GM18519 (cell line): ENCODE measurements at regions not wholly inside any gene's neighbourhood (a gene's known extent, or its start where the extent isn't known, plus 50 kb on each side); places are given as distances from the start of the nearest gene placed in this dataset.
A peak's percentile ranks its signal among the peaks of the same experiment; 100 is the strongest.
"Not testable (repeated sequence)": the region's sequence is repeated elsewhere in the genome, so short reads cannot be mapped to it uniquely, and the experiment has no call there.

Source experiments
- ATAC-seq: cut with Tn5 transposase; IDR thresholded peaks from one replicate; pipeline ENCODE4 v1.9.1; 2021; ENCODE audit warnings: mild to moderate bottlenecking, moderate library complexity; ENCODE audit not compliant: unreplicated experiment, low FRiP score

DNA sequence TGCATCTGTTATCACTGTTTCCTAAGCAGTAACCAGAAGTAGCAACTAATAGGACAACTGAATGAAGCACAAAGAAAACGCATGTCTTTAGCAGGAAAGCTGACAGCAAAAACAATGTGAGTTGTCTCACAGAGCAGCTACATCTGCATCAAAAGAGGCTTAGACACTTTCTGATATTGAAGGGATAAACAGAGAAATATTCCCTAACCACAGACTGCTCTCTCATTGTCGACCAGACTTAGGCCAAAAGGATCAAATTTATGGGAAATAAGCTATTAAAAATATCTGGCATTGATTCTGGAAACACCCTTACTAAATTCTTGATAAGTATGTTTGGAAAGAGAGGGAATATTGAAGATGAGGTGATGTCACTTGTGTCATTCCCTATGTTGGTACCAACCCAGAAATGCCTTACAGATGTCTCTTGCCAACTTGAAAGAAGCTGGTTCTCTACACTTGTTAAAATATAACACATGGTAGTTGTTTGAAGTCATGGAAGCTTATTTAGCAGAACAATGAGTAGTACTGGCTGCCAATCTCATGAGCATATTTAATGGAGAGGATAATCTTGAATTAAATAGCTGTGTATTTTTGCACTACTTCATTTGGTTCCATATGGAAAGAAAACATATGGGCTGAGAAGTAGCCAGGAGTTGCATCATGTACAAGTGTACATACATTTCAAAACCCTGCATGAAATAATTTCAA is 929.3 kb upstream of the MAN1A1 start:
- ATAC-seq: no peak

DNA sequence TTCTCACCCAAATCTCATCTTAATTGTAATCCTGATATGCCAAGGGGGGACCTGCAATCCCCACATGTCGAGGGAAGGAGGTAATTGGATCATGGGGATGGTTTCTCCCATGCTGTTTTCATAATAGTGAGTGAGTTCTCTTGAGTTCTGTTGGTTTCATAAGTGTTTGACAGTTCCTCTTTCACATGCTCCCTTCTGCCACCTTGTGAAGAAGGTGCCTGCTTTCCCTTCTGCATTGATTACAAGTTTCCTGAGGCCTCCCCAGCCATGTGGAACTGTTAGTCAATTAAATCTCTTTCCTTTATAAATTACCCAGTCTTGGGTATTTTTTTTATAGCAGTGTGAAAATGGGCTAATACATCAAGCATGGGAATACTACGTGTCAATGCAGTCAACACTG is 925.0 kb upstream of the MAN1A1 start:
- ATAC-seq: peak; percentile 69

DNA sequence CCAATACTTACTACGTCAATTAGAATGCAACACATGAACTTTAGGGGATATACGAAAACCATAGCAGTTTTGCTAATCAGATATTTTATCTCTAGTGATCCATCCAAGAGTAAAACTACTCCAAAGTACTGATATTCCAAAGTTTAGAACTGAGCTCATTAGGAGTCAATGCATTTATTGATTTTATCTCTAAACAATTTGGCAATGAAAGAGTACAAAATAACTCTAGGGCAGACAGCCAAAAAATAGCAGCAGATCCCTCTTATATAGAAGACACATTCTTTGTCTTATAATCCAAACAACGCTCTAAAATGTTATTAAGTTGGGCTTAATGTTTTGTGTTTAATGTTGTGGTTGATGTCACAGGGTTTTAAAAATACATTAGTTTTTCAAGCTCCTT is 923.9 kb upstream of the MAN1A1 start:
- no peak for ATAC-seq

DNA sequence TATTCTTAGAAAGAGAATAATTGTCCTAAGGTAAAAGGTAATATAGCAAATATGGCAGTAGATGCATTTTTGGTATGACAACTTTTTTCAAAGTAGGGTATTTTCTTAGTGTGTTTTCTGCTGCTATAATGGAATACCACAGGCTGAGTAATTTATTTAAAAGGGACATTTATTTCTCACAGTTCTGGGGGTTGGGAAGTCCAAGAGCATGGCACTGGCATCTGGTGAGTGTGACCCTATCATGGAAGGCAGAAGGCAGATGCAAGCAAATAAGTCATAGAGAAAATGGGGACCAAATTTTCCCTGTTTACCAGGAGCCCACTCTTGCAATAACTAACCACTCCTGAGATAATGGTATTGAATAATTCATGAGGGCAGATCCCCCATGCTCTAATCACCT is 922.5 kb upstream of the MAN1A1 start:
- no peak for ATAC-seq

DNA sequence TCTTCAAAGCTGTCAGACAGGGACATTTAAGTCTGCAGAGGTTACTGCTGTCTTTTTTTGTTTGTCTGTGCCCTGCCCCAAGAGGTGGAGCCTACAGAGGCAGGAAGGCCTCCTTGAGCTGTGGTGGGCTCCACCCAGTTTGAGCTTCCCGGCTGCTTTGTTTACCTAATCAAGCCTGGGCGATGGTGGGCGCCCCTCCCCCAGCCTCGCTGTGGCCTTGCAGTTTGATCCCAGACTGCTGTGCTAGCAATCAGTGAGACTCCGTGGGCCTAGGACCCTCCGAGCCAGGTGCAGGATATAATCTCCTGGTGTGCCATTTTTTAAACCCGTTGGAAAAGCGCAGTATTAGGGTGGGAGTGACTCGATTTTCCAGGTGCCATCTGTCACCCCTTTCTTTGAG is 918.7 kb upstream of the MAN1A1 start:
- ATAC-seq: not testable (repeated sequence)

DNA sequence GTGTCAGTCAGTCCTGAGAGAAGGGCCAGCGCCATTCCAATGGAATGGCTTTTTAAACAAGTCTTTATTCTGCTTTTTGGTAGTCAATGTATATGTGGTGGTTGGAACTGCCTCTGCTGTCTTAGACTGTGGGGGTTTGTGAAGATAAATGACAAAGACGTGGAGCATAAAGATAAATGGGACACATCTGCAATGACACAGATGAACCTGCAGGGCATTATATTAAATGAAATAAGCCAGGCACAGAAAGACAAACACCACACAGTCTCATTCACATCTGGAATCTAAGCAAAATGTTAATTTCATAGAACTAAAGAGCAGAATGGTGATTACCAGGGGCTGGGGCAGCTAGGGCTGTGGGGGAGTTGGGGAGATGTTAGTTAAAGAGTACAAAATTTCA is 912.8 kb upstream of the MAN1A1 start:
- ATAC-seq: no peak

DNA sequence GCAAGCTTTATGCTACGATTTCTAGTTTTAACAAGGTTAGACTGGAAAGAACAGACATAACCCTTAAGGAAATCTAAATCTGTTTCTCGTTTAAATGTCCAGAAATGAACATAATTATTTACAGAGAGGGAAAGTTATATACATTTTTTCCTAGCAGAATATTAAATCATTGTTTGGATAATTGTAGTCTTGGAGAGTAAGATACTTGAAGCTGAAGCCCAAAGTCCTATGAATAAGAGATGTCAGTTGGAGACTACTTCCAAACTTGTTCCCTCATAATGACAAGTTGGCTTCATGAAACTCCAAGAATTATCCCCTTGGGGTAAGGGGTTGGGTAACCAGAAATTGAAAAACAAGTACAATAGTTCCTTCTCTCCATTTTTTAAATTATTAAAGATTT is 911.1 kb upstream of the MAN1A1 start:
- ATAC-seq: no peak

DNA sequence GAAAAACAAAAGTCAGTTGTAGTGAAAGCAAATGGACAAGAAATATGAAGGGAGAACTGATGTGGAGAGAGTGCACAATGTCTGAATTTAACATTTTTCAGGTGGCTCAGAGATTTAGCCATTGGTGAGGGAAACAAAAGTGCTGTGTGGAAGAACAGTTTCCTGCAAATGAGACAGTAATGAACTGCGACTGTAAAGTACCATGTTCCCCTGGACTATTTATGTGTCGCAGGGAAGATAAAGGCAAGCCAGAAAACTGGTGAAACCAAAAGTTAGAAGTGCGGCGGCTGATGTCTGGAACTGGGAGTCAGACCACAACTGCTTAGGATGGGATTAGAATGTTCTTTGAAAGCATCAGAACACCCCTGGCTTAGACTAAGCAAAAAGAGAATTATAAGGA is 905.1 kb upstream of the MAN1A1 start:
- no peak for ATAC-seq

DNA sequence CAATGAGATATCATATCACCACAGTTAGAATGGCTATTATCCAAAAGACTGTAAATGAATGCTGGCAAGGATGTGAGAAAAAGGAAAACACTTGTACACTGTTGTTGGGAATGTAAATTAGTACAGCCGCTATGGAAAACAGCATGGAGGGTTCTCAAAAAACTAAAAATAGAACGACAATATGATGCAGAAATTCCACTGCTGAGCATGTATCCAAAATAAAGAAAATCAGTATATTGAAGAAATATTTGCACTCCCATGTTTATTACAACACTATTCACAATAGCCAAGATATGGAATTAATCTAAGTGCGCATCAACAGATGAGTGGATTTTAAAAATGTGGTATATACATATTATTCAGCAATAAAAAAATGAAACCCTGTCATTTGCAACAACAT is 898.9 kb upstream of the MAN1A1 start:
- ATAC-seq: no peak

DNA sequence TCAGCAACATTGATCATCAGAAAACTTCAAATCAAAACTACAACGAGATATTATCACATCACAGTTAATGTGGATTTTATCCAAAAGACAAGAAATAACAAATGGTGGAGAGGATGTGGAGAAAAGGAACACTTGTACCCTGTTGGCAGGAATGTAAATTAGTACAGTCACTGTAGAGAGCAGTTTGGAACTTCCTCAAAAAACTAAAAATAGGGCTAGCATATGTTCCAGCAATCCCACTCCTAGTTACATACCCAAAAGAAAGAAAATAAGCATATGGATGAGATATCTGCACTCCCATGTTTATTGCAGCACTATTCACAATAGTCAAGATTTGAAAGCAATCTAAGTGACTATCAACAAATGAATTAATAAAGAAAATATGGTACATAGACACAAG is 887.7 kb upstream of the MAN1A1 start:
- ATAC-seq: no peak

DNA sequence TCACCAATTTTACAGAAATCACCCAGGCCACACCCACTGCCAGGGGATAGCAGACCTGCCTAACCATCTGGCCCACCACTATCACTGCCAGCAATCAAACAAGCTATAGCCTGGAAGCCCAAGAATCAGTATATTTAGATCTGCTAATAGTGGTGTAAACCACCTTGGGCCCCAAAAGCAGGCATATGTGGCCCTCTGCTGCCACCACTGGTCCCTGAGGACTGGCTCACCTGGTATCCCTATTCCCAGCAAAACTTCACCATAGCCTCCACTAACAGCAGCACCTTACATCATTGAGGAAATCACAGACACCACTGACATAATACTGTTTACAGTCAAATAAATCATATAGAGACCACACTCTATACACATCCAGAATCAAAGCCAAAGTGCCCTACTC is 880.4 kb upstream of the MAN1A1 start:
- no peak for ATAC-seq

DNA sequence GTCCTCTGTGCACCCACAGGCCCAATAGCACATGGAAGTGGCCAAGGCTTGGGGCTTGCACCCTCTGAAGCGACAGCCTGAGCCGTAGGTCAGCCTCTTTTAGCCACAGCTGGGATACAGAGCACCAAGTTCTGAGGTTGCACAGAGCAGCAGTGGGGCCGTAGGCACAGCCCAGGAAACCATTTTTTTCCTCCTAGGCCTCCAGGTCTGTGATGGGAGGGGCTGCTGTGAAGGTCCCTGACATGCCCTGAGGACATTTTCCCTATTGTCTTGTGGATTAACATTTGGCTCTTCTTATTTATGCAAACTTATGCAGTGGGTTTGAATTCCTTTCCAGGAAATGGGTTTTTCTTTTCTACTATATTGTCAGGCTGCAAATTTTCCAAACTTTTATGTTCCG is 878.7 kb upstream of the MAN1A1 start:
- no peak for ATAC-seq

DNA sequence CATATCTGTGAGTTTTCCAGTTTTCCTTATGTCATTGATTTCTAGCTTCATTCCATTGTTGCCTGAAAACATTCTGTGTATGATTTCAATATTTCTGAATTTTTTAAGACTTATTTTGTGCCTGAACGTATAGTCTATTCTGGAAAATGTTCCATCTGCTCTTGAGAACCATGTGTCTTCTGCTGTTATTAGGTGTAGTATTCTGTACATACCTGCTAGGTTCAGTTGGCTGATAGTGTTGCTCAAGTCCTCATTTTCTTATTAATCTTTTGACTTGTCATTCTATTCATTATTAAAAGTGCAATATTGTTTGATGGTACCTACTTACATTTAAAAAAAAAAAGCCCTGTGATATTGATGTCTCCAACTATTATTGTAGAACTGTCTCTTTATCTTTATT is 869.8 kb upstream of the MAN1A1 start:
- no peak for ATAC-seq

DNA sequence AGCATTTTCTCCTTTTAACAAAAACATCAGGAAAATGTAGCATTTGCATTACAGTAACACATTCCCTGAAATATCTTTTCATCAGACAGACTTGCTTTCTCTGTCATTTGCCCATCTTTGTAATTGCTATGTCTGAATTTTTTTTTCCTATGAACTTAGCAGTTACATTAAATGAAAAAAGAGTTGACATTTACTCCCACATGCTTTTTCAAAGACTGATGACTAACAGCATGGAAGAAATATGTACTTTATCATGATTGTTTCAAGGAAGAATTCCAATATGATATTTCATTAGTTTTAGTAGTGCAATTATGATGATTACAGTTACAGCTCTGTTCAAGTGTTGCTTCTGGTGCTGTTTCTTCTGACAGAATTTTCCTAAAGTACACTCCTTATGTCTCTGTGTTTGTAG is 864.5 kb upstream of the MAN1A1 start:
- no peak for ATAC-seq

DNA sequence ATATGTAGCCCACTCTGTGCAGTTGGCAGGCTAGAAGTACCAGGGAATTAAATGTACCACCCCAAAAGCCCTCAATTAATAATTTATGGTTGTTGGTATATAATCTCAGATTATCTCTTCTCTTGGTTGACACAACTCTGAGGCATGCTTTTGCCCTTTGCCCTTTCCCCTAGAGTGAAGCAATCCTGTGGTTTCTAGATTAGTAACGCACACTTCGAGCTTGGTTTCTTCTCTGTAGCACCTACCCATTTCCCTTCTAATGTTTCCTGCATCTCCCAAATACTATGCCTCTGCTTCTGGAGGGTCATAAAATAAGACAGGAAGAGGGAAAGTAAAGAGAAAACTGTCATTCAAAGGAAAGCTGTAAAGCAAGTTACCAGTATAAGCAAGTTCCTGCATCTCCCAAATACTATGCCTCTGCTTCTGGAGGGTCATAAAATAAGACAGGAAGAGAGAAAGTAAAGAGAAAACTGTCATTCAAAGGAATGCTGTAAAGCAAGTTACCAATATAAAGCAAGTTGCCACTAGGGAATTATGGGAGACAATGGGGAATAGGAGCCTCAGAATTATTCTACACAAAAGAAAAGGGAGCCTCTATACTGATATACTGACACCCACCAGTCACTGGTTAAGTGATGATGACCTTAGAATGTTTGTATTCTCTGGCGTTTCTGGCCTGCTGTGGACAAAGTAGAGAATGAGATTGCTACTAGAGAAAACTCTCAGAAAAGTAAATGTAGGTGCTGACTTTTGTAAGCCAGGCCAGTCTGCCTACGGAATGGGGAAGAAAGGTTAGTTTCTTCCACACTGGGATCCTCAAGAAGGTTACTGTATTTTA is 862.6 kb upstream of the MAN1A1 start:
- no peak for ATAC-seq

DNA sequence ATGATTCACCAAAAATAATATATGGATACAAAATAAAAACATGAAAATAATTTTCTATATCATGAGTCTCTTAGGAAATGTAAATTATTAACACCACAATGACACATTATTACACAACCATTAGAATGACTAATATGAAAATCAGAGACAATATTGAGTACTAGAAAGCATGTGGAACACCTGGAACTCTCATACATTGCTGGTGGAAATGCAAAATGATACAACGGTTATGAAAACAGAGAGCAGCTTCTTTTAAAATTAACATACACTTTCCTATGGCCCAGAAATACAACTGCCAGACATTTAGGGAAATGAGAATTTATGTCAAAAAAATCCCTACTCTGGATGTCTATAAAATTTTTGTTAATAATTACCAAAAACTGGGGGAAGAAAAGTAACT is 853.3 kb upstream of the MAN1A1 start:
- no peak for ATAC-seq

DNA sequence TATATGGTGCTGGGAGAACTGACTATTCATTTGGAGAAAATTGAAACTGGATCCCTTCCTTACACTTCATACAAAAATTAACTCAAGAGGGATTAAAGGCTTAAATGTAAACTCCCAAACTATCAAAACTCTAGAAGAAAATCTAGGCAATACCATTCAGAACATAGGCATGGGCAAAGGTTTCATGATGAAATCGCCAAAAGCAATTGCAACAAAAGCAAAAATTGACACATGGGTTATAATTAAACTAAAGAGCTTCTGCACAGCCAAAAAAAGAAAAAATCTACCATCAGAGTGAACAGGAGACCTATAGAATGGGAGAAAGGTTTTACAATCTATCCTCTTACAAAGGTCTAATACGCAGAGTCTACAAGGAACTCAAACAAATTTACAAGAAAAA is 851.3 kb upstream of the MAN1A1 start:
- no peak for ATAC-seq

DNA sequence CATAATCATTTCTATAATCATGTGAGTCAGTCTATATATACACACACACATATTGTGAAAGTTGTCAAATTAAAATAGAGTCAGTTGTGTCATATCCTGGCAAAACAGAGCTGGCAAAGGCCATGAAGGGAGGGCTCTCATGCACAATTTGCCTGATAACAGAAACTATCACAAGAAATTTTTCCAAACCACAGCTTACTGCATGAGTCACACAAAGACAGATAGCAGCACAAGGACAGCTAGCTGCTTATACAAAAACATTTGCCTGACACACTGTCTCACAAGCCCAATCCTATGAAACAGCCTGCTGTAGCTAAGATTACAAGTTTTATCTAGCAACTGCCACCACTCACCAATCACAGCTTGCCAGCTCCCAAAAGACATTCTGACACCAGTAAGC is 848.5 kb upstream of the MAN1A1 start:
- ATAC-seq: no peak

DNA sequence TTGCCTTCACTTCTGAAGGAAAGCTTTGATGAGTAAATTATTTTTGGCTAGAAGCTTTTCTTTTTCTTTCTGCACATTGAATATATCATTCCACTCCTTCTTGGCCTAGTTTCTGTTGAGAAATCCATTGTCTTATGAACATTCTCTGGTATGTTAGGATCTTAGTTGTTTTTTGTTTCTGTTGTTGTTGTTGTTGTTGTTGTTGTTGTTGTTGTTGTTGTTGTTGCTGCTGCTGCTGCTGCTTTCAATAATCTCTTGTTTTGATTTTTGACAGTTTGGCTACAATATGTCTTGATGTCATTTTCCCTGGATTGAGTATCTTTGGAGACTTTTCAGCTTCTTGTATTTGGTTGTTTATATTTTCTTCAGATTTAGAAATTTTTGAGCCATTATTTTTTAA is 836.5 kb upstream of the MAN1A1 start:
- no peak for ATAC-seq

DNA sequence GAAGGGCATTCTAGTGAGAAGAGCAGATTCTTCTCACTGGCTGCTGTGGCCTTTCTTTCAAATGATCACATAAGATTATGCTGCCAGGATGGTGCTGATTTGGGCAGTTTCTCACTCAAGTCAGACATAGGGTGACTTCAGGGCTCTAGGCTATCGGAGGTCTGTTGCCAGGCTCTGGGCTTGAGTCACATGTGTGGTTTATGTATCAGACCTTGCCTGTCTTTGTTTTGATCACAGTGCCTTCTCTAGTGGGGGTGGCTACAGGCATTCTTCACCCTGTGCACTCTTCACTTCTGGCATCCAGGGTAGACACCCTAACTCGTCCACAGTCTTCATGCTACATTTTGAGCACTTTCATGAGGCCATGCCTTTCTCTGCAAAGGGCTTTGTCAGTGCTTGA is 823.7 kb upstream of the MAN1A1 start:
- no peak for ATAC-seq

DNA sequence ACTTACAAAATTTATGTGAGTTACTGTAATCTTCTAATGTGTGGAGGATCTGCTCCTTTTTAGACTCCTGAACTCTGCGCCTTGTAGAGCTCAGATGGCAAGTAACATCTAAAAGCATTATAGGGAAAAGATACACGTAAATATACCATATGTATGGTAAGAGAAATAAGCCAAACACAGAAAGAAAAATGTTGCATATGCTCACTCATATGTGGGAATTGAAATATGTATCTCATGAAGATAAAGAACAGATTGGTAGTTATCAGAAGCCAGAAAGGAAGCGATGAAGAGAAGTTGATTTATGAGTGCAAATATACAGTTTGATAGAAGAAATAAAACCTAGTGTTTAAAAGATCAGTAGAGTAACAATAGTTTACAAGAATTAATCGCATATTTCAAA is 815.0 kb upstream of the MAN1A1 start:
- ATAC-seq: no peak

DNA sequence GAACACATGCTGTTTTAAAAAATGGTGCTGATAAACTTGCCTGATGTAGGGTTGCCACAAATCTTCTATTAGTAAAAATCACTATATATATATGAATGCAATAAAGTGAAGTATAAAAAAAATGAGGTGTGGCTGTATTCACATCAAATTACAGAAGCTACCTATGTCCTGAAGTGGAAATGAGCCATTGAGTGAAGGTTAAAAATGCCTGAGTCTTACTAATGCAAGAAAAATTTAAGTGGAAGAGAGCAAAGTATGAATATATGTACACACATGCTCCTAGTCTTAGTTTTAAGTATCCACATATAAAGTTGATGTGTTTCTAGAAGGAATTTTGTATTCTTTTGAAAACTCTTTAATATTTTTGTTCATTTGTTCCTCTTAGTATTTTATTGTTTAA is 808.3 kb upstream of the MAN1A1 start:
- no peak for ATAC-seq
